NCI-H1930 (cell line): ENCODE measurements at regions not wholly inside any gene's neighbourhood (a gene's known extent, or its start where the extent isn't known, plus 50 kb on each side); places are given as distances from the start of the nearest gene placed in this dataset.

ENCODE experiments used
- DNase-seq, 2 experiments: peaks; one replicate each; lab custom pipeline; 2025; lab: John Stamatoyannopoulos, UW

DNA sequence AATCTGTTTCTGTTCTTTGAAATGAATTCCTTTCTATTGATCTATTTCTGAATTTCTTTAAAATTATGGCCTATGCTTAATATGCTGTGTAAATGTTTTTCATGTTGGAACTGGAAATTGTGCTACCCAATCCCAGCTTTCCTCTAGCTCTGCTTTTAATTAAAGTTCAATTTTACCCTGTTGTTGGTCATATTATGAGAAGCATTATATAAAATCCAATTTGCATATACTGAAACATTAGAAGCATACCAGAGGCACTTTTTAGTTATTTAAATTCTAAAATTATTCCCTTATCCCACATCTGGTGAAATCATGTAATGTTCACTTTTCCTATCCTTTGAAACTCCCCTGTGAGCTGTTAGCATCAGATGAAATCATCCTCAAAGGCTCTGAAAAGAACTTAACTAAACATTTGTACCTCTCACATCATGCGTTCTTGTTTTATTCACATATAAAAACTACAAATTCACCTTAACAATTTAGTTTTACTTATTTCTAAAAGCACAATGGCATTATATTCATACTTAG is 160.6 kb upstream of the COL21A1 start:
- DNase-seq, result no peak

DNA sequence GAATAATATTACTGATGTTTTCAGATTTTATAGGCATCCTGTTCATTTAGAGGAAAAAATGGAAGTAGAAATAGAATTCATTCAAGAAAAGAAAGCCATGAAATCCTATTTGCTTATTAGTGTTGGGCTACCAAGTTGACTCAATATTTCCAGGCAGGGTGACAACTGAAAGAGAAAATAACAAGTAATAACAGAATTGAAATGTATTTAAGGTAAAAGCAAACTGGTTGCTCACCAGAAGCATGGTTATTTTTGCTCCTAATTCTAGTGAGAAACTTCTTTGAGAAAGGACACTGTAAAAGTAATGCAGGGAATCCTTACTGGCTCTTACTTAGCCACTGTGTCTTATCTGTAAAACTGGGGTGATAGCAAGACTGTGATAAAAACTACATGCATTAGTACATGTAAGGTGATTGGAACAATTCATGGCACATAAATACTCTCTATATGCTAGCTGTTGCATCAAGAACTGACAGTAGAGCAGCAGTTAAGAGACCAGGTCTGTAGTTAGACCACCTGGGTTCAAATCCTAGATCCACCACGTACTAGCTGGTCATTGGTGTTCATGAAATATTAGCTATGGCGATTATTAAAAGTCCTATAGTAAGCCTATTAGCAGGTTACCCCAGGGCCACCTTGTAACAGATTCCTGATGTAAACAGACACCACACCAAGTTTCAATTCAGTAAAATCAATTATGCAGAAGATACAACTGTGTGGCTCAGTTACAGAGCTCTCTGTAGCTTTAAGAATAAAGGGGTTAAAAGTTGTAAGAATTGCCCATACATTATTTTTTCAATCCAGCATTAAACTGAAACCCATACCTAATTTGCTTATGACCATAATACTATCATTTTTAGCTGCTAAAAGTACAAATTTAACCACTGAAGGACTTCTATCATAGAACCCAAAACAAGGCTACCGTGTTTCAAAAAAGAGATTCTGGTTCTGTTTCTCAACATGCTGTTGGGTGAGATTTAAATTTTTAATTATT is 159.2 kb upstream of the COL21A1 start:
- no peak for DNase-seq

- no peak for DNase-seq
Measured at GRCh38 chr6:56404599-56404998, 157.2 kb upstream of the COL21A1 start.

DNA sequence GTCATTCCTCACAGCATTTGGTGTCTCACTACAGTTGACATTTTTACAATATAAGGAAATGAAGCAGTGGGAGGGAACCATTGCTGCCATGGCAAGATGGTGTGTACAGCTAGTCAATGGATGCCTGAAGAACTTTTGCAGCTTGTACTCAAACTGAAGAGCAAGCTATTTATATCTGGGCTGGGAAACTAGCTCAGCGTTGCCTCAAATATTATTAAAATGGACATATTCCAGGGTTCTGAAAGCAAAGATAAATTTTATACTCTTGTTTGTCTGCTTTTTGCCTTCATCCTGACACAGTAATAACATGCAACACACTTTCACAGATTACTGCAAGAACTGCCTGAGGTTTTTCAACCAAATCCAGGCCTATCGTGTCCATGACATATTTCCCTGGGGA is 156.4 kb upstream of the COL21A1 start:
- DNase-seq, result no peak

GRCh38 chr6:56401477-56402070 is 154.2 kb upstream of the COL21A1 start:
- DNase-seq, result no peak

DNA sequence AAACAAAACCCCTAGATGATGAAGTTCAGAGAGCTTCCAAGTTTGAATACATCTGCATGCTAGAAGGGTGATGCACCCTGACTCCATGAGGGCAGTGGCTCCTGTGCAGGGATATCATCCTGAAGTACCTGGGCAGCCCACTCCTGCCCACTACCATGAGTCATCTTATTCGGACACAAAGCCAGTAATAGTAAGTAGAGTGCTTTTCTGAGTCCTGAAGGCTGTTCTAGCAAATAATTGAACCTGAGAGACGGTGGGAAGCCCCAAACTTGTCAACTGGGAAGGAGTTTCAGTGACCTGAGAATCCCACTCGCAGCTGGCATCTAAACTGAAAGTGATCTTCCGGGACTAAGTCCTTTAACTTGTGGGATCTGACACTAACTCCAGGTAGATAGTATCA is 152.9 kb upstream of the COL21A1 start:
- DNase-seq, result no peak

DNA sequence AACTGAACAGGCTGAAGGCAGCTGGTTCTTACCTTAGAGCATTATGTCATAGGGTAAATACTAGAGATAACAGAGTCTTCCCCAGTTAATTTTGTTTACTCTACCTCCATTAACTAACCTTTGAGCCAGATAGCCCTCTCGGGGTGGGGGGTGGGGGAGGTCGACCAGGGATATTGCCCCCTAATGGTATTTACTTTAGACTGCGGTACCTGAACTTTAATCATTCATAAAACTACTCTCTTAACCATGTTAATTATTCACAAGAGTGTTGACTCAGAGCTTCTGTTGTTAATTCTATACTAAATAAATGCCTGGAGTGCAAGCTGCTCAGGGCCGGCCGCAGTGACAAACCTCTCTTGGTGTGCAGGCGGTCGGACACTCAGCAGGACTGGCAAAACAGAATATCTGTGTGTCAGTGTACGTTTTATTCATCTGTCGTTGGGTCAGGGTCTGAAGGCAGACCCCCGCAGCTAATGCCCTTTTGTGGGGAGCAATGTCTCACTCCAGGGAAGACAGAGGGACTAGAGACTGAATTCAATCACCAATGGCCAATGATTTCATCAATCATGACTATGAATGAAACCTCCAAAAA is 152.4 kb upstream of the COL21A1 start:
- DNase-seq, result peak; percentile 31 to 40

GRCh38 chr6:56399250-56399671 is 151.9 kb upstream of the COL21A1 start:
- DNase-seq, result no peak

- DNase-seq, result no peak
Measured at GRCh38 chr6:56396435-56396834, 149.1 kb upstream of the COL21A1 start.

- DNase-seq, result no peak
Measured at GRCh38 chr6:56393615-56394612, 146.5 kb upstream of the COL21A1 start.

- no peak for DNase-seq
Measured at GRCh38 chr6:56388415-56388755, 141.0 kb upstream of the COL21A1 start.

DNA sequence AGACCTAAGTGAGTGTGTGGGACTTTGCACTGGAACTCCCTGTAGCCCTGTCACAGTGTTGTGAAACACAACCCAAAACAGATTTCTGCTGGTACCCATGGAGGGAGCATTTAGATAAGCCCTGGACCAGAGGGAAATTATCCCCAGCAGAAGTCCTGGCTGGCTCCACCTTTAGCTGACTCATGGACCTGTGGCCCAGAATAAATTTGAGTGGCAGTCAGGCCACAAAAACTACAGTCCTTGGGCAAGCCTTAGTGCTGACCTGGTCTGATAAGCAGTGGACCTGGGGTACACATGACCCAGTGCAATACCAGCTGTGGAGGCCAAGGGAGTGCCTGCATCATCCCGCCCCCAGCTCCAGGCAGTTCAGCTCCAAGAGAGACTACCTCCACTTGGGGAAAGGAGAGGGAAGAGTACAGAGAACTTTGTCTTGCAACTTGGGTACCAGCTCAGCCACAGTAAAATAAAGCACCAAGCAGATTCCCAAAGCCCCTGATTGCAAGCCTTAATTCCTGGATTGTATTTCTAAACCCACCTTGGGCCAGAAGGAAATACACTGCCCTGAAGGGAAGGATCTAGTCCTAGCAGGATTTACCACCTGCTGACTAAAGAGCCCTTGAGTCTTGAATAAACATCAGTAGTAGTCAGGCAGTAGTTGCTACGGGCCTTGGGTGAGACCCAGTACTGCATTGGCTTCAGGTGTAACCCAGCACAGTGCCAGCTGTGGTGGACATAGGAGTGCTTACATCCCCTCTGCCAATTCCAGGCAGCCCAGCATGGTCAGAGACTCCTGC is 140.4 kb upstream of the COL21A1 start:
- DNase-seq, result no peak

GRCh38 chr6:56386717-56387116 is 139.3 kb upstream of the COL21A1 start:
- no peak for DNase-seq

GRCh38 chr6:56385981-56386593 is 138.7 kb upstream of the COL21A1 start:
- DNase-seq, result no peak

DNA sequence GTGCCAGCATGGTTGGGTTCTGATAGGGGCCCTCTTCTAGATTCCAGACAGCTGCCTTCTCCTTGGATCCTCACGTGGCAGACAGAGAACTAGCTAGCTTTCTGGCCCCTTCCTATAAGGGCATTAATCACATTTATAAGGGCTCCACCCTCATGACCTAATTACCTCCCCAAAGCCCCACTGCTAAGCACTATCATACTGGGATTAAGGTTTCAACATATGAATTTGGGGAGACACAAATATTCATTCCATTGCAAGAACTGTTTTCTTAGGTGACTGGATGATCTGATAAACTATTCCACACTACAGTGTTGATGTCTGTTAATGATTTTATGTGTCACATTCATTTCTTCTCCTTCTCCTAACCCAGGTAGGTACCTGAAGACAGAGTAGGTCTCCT is 135.8 kb upstream of the COL21A1 start:
- no peak for DNase-seq

GRCh38 chr6:56382416-56382940 is 135.1 kb upstream of the COL21A1 start:
- no peak for DNase-seq

DNA sequence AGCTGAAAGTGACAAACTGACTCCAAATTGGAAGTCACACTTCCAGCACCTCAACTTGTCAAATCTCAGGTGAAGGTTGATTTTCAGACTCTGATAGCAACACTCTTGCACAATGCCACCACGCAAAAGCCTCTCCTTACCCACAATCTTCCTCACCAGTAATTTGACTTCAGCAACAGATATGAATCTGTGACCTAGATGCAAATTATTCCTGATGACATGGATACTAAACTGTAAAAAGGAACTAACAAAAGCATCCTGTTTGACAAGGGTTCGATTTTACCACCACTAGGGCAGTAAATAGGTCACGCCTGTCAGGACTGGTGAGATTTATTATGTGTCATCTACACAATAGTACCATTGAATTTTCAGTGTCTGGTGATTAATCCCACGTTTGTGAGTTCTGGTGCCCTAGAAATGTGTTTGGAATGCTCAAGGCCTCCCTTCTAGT is 134.4 kb upstream of the COL21A1 start:
- DNase-seq, result no peak

DNA sequence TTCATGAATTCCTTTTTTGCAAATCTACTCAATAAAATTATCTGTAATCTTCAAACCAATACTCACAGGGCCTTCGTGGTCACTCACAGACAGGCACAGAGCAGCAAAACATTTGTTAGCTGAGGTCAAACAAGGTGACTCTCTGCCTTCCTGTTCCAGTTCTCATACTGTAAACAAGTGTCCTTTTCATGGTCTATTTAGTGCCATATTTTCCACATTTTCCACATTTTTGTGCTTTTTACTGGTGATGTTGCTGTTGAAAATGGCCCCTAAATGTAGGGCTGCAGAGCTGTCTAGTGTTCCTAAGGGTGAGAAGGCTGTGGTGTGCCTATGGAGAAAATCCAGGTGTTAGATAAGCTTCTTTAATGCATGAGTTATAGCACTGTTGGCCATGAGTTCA is 133.1 kb upstream of the COL21A1 start:
- no peak for DNase-seq

DNA sequence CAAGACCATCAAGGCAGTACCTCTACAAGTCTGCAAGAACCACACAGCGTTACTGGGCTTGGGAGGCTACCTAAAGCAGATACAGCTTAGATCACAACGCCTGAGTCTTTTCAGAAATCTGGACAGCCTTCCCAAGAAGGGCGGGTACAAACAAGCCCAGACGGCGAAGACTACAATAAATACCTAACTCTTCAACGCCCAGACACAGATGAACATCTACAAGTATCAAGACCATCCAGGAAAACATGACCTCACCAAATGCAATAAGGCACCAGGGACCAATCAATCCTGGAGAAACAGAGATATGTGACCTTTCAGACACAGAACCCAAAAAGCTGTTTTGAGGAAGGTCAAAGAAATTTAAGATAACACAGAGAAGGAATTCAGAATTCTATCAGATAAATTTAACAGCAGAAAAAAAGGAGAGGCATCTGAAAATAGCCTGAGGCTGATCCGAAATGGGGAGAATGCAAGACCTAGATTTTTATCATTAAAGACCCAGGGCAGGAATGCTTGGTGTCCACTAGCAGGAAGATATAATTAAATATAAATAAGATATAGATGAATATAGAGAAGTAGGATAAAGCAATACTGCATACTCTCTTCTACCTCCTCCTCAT is 131.7 kb upstream of the COL21A1 start:
- no peak for DNase-seq

DNA sequence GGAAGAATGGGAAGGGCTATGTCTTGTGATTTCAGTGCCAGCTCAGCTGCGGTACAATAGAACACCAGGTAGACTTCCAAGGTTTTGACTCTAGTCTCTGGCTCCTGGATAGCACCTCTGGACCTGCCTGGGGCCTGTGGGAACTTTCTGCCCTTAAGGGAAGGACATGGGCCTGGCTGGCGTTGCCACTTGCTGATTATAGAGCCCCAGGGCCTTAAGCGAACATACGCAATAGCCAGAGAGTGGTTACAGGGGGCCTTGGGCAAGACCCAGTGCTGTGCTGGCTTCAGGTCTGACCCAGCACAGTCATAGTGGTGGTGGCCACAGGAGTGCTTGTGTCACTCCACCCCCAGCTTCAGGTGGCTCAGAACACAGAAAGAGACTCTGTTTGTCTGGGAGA is 131.1 kb upstream of the COL21A1 start:
- DNase-seq, result no peak
